Ecto neural progenitor cell (in vitro differentiated cells): ENCODE measurements at regions not wholly inside any gene's neighbourhood (a gene's known extent, or its start where the extent isn't known, plus 50 kb on each side); places are given as distances from the start of the nearest gene placed in this dataset.
A peak's percentile ranks its signal among the peaks of the same experiment; 100 is the strongest.
"Not testable (repeated sequence)": the region's sequence is repeated elsewhere in the genome, so short reads cannot be mapped to it uniquely, and the experiment has no call there.

Source experiments
- DNase-seq: peaks from one replicate; pipeline ENCODE4 v3.0.0-alpha.2; 2018; ENCODE audit warnings: low spot score

GRCh38 chr19:28569132-28570131, 643.5 kb downstream of the UQCRFS1 start:
- DNase-seq, result no peak

GRCh38 chr19:28567834-28568233, 645.1 kb downstream of the UQCRFS1 start:
- no peak for DNase-seq

GRCh38 chr19:28563964-28564921, 648.7 kb downstream of the UQCRFS1 start:
- DNase-seq, result peak; percentile 8

- DNase-seq, result no peak
These were observed 652.2 kb downstream of the UQCRFS1 start for GRCh38 chr19:28560786-28561185.

- no peak for DNase-seq
These were observed 654.2 kb downstream of the UQCRFS1 start for GRCh38 chr19:28558783-28559182.

- DNase-seq, result no peak
These were observed 656.6 kb downstream of the UQCRFS1 start for GRCh38 chr19:28556371-28556770.

GRCh38 chr19:28555317-28555716, 657.6 kb downstream of the UQCRFS1 start:
- DNase-seq, result no peak

- peak; percentile 18 for DNase-seq
These were observed 658.4 kb downstream of the UQCRFS1 start for GRCh38 chr19:28554321-28555091.

- DNase-seq, result peak; percentile 18
These were observed 659.2 kb downstream of the UQCRFS1 start for GRCh38 chr19:28553764-28554163.

- no peak for DNase-seq
These were observed 659.9 kb downstream of the UQCRFS1 start for GRCh38 chr19:28553005-28553404.

GRCh38 chr19:28549680-28550277, 663.2 kb downstream of the UQCRFS1 start:
- DNase-seq, result no peak

GRCh38 chr19:28546148-28546685, 666.7 kb downstream of the UQCRFS1 start:
- no peak for DNase-seq

- DNase-seq, result not testable (repeated sequence)
These were observed 667.6 kb downstream of the UQCRFS1 start for GRCh38 chr19:28545397-28545796.

GRCh38 chr19:28544451-28545261, 668.3 kb downstream of the UQCRFS1 start:
- no peak for DNase-seq

- no peak for DNase-seq
These were observed 669.6 kb downstream of the UQCRFS1 start for GRCh38 chr19:28543244-28543776.

- no peak for DNase-seq
These were observed 670.3 kb downstream of the UQCRFS1 start for GRCh38 chr19:28542394-28543243.

- no peak for DNase-seq
These were observed 671.2 kb downstream of the UQCRFS1 start for GRCh38 chr19:28541602-28542393.

GRCh38 chr19:28541029-28541428, 671.9 kb downstream of the UQCRFS1 start:
- DNase-seq, result no peak
